PC-3 (cell line): ENCODE measurements at regions not wholly inside any gene's neighbourhood (a gene's known extent, or its start where the extent isn't known, plus 50 kb on each side); places are given as distances from the start of the nearest gene placed in this dataset.

Experiments used
- ATAC-seq: fragments of 200-7000 bp; cut with Tn5 transposase; 2 replicates; pipeline ENCODE4 v1.9.1; 2020; ENCODE audit warnings: mild to moderate bottlenecking, moderate library complexity
- BruUV-seq: library from RNA; stranded (reverse); fragments of 400-500 nt; replicated peaks from 2 replicates; lab custom pipeline; 2021; lab: Mats Ljungman, UMichigan
- CTCF ChIA-PET: fragments of 300-600 bp; sonication (Branson Sonifier 250); formaldehyde crosslinking; loops from one replicate; lab custom pipeline; 2022; ENCODE audit warnings: antibody characterized with exemption; lab: Charles Lee
- POLR2A ChIA-PET: fragments of 300-600 bp; sonication (Branson Sonifier 250); formaldehyde crosslinking; loops from one replicate; lab custom pipeline; 2022; ENCODE audit warnings: antibody characterized with exemption; ENCODE audit not compliant: unreplicated experiment; lab: Charles Lee
- DNase-seq: peaks from one replicate; pipeline ENCODE4 v3.0.0-alpha.2; 2015
- H2AFZ ChIP-seq: fragments of 300-600 bp; sonication (generic); 2 replicates; pipeline ENCODE4 v1.6.0; 2016; ENCODE audit warnings: antibody characterized with exemption, low read length
- H3F3A ChIP-seq: fragments of 300-600 bp; sonication (generic); one replicate; pipeline ENCODE4 v1.6.0; 2017; ENCODE audit warnings: antibody characterized with exemption, low read length, control low read depth, mild to moderate bottlenecking; ENCODE audit not compliant: unreplicated experiment
- H3K27ac ChIP-seq: fragments of 300-600 bp; sonication (generic); 2 replicates; pipeline ENCODE4 v1.5.1; 2016; ENCODE audit warnings: mild to moderate bottlenecking, low read length
- H3K27me3 ChIP-seq: fragments of 300-600 bp; sonication (generic); 2 replicates; pipeline ENCODE4 v1.6.1; 2016; ENCODE audit warnings: low read length, mixed read lengths
- H3K36me3 ChIP-seq: fragments of 300-600 bp; sonication (generic); 2 replicates; pipeline ENCODE4 v1.6.1; 2016; ENCODE audit warnings: low read depth, mixed run types, low read length, mixed read lengths
- H3K4me1 ChIP-seq: fragments of 300-600 bp; sonication (generic); 2 replicates; pipeline ENCODE4 v1.5.1; 2016; ENCODE audit warnings: low read length; ENCODE audit not compliant: insufficient read depth
- H3K4me2 ChIP-seq: fragments of 300-600 bp; sonication (generic); 2 replicates; pipeline ENCODE4 v1.6.0; 2016; ENCODE audit warnings: low read length
- H3K4me3 ChIP-seq: fragments of 300-600 bp; sonication (generic); 2 replicates; pipeline ENCODE4 v1.5.1; 2016; ENCODE audit warnings: mild to moderate bottlenecking, low read length, mixed read lengths
- H3K79me2 ChIP-seq: fragments of 300-600 bp; sonication (generic); 2 replicates; pipeline ENCODE4 v1.6.1; 2017; ENCODE audit warnings: low read length, mixed read lengths
- H3K9ac ChIP-seq: fragments of 300-600 bp; sonication (generic); 2 replicates; pipeline ENCODE4 v1.6.0; 2016; ENCODE audit warnings: mild to moderate bottlenecking, low read length
- H3K9me2 ChIP-seq: fragments of 300-600 bp; sonication (generic); replicated peaks from 2 replicates; pipeline ENCODE4 v1.6.1; 2016; ENCODE audit warnings: mixed run types, low read length, mixed read lengths
- H3K9me3 ChIP-seq: fragments of 300-600 bp; sonication (generic); 2 replicates; pipeline ENCODE4 v1.6.1; 2016; ENCODE audit warnings: low read length, mixed read lengths
- H4K20me1 ChIP-seq: fragments of 300-600 bp; sonication (generic); 2 replicates; pipeline ENCODE4 v1.6.1; 2016; ENCODE audit warnings: low read length, mixed read lengths
- CTCF ChIP-seq: fragments of 300-600 bp; sonication (generic); conservative IDR thresholded peaks from 2 replicates; pipeline ENCODE4 v1.5.1; 2017; ENCODE audit warnings: antibody characterized with exemption, low read depth, mild to moderate bottlenecking, low read length
- EZH2 ChIP-seq: fragments of 300-600 bp; sonication (generic); IDR thresholded peaks from one replicate; pipeline ENCODE4 v1.6.1; 2017; ENCODE audit warnings: antibody characterized with exemption, mild to moderate bottlenecking, low read length; ENCODE audit not compliant: unreplicated experiment
- EZH2phosphoT487 ChIP-seq: fragments of 300-600 bp; sonication (generic); IDR thresholded peaks from 2 replicates; pipeline ENCODE4 v1.6.1; 2018; ENCODE audit warnings: mild to moderate bottlenecking, antibody characterized with exemption, low read length, borderline replicate concordance
- intact Hi-C: fragments of 100-400 bp; cut with micrococcal nuclease; formaldehyde crosslinking; loops from 2 replicates; pipeline ENCODE4 v1.9.0; 2023

DNA sequence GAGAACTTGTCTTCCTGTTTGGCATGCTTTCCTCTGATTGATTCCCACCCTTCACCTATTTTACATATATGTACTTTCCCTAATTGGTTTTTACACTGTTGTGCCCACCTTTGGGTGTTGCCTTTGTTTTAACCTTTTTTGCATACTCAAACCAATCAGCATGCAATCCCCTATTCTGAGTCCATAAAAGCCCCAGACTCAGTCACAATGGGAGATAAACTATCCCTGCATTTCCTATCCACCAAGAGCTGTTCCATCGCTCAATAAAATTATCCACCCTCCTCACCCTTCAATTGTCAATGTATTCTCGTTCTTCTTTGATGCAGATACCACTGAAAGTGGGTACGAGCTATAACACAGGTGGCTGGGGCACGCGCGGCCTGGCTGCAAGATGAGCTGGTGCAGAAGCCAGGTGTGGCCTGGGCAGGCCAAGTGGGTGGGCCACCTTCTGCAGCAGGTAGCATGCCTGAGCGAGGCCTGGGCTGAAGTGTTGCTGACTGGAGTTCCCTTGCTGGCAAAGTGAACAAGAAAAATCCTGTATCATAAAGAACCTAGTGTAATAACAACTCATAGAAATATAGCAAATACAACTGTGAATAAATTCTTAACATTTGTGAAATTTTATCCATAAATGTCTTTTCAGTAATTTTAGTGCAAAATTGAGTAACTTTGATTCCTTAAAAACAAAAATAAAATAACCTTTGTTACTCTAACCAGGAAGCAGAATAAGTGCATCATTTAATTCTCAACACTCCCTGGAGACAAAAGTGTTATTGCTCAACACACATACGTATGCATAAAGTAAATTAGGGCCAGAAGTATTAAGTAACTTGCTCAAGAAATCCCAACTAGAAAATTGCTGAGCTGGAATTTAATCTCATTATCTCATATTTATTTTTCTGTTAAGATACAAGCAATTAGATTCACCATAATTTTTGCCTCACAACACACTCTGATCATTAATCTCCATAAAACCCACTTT lies 685.3 kb upstream of the EDIL3 start:
- TF ChIP-seq EZH2, result no peak
- TF ChIP-seq CTCF, result no peak
- TF ChIP-seq EZH2phosphoT487, result no peak
- POLR2A ChIA-PET, result no interaction called here
- peaks cover 30% of the 10 kb centered on the region for H3K27me3 ChIP-seq
- DNase-seq (no peak), ATAC-seq (no peak)
- H3K9ac ChIP-seq, result no peak overlapping the region
- H3K79me2 ChIP-seq, result no peaks in the 10 kb centered on the region
- no peaks in the 10 kb centered on the region for H4K20me1 ChIP-seq
- H3K4me3 ChIP-seq, result no peak overlapping the region
- no peak overlapping the region for H3K27ac ChIP-seq
- intact Hi-C loops, result no loop called here
- H3F3A ChIP-seq, result no peaks in the 10 kb centered on the region
- H3K4me1 ChIP-seq, result no peaks in the 10 kb centered on the region
- H3K36me3 ChIP-seq, result no peaks in the 10 kb centered on the region
- no peak overlapping the region for H3K4me2 ChIP-seq
- CTCF ChIA-PET, result interaction anchor here (0.6 kb wide), 1 partner anchor 490 kb away, joined by 3 read pairs; no protein-coding TSS in a partner anchor
- BruUV-seq, result no TSS peak
- no peak overlapping the region for H2AFZ ChIP-seq
- H3K9me3 ChIP-seq, result no peaks in the 10 kb centered on the region
- H3K9me2 ChIP-seq, result no peaks in the 10 kb centered on the region

GRCh38 chr5:85077581-85077980 lies 692.9 kb upstream of the EDIL3 start:
- BruUV-seq, result no TSS peak
- POLR2A ChIA-PET, result no interaction called here
- Histone ChIP-seq H3K27me3 (peaks cover 26% of the 10 kb centered on the region; the same call in 1 of the 2 replicates), H3K4me1 (no peaks in the 10 kb centered on the region), H3F3A (no peaks in the 10 kb centered on the region), H3K9me2 (no peaks in the 10 kb centered on the region), H3K4me2 (no peak overlapping the region), H2AFZ (no peak overlapping the region), H3K9me3 (no peaks in the 10 kb centered on the region), H3K79me2 (no peaks in the 10 kb centered on the region), H3K36me3 (no peaks in the 10 kb centered on the region), H3K9ac (no peak overlapping the region), H4K20me1 (no peaks in the 10 kb centered on the region), H3K4me3 (no peak overlapping the region), H3K27ac (no peak overlapping the region)
- DNase-seq (peak; percentile 28), ATAC-seq (peak; percentile 45; the same call in 1 of the 2 replicates)
- CTCF ChIA-PET, result no interaction called here
- TF ChIP-seq CTCF (peak; percentile 53), EZH2phosphoT487 (no peak), EZH2 (no peak)
- intact Hi-C loops, result no loop called here

DNA sequence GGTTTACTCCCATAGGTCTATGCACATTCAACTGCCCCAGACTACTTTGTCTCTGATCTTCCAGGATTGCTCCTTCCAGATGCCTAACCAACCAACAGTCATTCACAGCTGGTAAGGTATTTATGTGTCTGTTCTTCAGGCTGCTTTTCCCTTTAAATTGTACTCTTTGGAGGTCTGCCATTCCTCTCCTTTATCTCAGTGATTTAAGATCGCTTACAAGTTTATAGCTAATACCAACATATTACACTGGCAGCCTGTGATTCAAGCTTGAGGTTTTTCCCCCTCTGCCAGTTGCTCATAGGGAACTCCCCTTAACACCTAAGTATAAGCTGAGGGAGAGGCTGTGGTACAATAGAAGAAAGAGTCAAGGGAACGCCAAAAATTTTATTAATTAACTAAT lies 711.7 kb upstream of the EDIL3 start:
- no TSS peak for BruUV-seq
- no peaks in the 10 kb centered on the region for H3K9me3 ChIP-seq
- no peaks in the 10 kb centered on the region for H3K36me3 ChIP-seq
- H3K9ac ChIP-seq, result no peak overlapping the region
- CTCF ChIA-PET, result no interaction called here
- TF ChIP-seq EZH2 (no peak), EZH2phosphoT487 (no peak), CTCF (no peak)
- ATAC-seq, result peak; percentile 38
- no peaks in the 10 kb centered on the region for H3K27me3 ChIP-seq
- no peaks in the 10 kb centered on the region for H3K4me1 ChIP-seq
- H3K4me3 ChIP-seq, result no peak overlapping the region
- H3K4me2 ChIP-seq, result no peak overlapping the region
- H3K79me2 ChIP-seq, result no peaks in the 10 kb centered on the region
- no peaks in the 10 kb centered on the region for H3F3A ChIP-seq
- H4K20me1 ChIP-seq, result no peaks in the 10 kb centered on the region
- no peak overlapping the region for H3K27ac ChIP-seq
- intact Hi-C loops, result no loop called here
- no peak for DNase-seq
- no peak overlapping the region for H2AFZ ChIP-seq
- no peaks in the 10 kb centered on the region for H3K9me2 ChIP-seq
- POLR2A ChIA-PET, result interaction anchor here (0.5 kb wide), 1 partner anchor 466 kb away, joined by 4 read pairs; no protein-coding TSS in a partner anchor
